GM21515 (cell line): ENCODE measurements at regions not wholly inside any gene's neighbourhood (a gene's known extent, or its start where the extent isn't known, plus 50 kb on each side); places are given as distances from the start of the nearest gene placed in this dataset.

Experiments used
- ATAC-seq: cut with Tn5 transposase; IDR thresholded peaks from one replicate; pipeline ENCODE4 v1.9.1; 2021; ENCODE audit not compliant: unreplicated experiment

- ATAC-seq = no peak
Observed at GRCh38 chr16:86924537-86924936, 346.2 kb downstream of the FOXL1 start.

DNA sequence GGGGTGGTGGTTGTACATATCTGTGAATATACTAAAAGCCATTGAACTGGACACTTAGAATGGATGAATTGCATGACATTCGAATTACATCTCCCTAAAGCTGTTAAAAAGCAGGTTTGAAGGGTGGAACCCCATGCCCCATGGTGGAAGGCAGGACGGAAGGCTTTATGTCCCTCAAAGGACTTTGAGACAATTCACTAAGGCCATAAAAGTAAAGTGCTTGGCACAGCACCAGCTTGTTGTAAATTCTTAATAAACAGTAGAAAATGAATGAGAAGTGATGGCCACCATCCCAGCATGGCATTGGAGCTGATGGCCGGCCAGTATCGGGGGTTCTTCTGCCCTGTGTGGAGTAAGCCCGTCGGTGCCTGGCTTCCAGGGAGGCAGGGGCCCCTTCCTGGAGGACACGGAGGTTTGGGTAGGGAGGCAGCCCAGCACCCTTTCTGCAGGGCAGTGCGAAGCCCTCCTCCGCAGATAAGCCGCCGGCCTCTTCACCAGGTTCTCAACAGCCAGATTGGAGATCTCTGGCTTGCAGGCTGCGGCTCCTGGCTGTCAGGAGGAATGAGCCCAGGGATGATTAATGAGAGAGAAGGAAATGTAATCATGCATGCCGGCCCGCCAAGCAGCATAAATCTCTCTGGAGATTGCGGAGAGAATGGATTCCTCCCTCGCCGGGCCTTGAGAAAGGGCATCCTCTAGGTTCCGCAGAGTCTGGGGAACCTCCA is 346.9 kb downstream of the FOXL1 start:
- ATAC-seq = no peak

DNA sequence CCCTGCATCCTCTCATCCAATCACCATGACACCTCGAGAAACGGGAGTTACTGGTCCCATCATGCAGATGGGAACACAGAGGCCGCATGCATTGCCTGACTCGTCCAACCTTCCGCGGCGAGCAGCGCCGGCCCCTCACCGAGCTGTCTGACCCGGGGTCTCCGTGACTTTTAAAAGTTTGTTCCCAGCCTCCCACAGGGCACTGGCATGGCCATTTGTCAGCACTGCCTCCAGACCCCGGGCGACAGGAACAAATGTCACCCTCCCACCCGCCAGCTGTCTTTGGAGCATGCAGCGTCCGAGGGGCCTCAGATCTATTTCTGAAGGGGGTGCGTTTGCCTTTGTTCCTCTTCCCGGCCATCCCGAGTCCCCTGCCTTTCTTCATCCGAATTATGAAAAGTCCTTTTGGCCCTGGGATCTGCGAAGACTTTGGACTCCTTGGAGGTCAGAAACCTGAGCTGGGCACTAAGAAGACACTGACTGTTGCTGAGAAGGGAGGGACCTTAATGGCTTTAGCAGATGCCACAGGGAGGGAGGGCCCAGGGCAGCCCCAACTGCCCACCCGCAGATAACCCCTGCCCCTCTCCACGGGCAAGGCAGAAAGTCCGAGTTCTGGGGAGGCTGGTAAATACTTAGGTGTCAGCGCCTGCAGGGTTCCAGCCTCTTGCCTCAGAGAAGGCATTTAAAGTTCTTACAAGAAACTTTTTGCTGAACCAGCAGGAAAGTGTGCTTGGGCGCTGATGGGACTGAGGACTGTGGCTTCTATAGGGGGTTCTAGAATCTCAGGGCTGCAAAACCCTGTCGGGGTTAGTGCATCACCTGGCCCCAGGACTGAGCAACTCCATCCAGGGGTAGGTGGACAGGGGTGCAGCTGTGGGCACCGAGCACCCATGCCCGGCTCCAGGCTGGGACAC is 348.1 kb downstream of the FOXL1 start:
- ATAC-seq = no peak

GRCh38 chr16:86927699-86928098 is 349.4 kb downstream of the FOXL1 start:
- ATAC-seq = no peak

DNA sequence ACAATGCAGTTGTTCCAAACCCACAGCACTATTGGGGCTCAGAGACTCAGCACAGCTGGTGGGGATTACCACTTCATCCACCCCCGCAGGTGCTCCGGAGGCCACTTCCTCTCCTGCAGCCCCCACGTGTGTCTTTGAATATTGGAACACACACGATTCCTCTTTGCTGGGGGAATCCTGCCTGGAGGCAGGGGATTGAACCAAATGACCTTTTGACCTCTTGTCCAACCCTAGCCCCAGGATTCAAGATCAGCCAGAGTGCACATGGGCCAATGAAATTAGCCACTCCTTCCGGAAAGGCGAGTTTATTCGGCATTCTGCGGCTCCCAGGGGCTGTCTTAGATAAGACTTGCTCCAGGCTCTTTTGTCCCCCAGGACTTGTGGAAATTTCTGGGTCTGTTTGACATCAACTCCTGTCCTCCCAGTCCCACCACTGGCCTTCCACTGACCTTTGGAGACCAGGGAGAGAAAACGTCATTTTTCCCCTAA is 350.2 kb downstream of the FOXL1 start:
- ATAC-seq = no peak

GRCh38 chr16:86929057-86929871 is 350.9 kb downstream of the FOXL1 start:
- ATAC-seq = no peak

GRCh38 chr16:86930001-86930400 is 351.7 kb downstream of the FOXL1 start:
- no peak for ATAC-seq

DNA sequence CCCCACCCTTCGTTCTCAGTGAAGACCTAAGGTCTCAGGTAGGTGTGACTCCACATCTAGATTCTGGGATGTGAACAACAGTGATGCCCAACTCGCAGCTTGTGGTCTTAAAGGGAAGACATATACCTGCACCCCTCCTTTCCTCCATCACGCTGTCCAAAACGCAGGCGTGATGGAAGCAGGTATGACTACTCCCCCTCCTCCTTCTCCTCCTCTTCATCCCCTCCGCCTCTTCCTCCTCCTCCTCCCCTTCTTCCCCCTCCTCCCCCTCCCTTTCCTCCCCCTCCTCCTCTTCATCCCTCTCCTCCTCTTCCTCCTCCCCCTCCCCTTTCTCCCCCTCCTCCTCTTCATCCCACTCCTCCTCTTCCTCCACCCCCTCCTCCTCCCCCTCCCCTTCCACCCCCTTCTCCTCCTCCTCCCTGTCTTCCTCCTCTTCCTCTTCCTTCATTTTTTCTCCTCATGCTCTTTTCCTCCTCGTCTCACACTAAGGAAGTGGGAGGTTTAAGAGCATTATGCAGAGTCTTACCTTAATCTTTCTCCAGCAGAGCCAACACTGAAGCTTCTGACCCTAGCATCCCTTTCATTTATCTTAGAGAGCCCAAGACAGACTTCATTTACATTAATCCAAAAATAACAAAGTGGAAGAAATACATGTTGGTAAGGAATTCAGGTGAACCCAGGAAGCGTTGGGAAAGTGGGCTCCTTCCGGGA is 352.5 kb downstream of the FOXL1 start:
- no peak for ATAC-seq

DNA sequence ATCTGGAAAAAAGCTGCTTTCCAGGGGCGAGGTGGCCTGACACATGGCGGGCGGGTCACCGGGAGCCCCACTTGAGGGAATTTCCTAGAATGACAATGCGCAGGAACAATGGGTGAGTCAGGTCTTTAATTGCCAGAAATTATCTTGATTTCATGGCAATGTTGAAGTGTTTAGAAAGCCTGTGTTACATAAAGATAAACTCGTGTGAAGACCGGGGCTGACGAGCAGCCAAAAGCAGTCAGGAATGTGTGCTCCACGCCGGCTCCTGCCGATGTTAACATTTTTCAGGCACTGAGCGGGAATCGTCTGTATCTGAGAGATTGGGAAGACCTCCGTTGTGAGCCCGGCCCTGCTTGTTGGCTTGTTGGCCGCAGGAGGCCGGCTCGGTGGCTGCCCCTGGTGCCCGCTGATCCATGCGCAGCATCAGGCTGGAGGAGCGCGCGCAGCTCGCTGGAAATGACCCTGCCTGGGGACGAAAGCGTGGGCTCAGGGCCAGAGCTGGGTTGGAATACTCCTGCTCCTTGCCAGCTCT is 353.1 kb downstream of the FOXL1 start:
- ATAC-seq = no peak

GRCh38 chr16:86932130-86932982 is 354.0 kb downstream of the FOXL1 start:
- ATAC-seq = no peak

- no peak for ATAC-seq
Observed at GRCh38 chr16:86934581-86935375, 356.4 kb downstream of the FOXL1 start.

DNA sequence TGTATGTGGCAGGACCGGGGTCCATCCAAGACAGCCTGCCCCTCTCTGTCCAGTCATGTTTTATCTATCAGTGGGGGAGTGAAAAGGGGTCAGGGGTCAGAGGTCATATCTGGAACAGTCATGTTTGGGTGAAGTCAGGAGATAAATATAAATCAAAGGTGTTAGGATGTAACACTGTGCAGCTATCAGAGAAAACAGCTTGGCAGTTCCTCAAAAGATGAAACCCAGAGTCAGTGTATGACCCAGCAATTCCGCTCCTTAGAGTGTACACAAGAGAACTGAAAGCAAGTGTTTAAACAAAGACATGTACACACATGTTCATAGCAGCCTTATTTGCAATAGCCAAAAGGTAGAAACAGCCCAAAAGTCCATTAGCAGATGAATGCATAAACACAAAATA is 361.3 kb downstream of the FOXL1 start:
- no peak for ATAC-seq

DNA sequence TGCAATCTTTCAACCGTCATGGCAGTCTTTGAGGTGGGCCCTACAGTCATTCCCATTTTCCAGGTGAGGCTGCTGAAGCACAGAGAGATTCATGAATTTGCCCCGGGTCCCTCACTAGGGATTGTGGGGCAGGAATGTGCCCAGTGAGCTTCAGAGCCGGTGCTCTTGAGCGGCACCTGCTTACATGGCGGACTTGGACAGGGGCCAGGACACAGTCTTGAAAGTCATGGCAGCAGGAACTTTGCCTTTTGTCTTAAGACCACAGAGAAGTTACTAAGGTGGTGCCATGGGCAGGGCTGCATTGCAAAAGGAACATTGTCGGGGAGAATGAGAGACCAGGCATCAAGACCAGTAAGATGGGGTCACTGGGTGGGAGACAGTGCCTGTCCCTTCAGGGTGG is 363.4 kb downstream of the FOXL1 start:
- ATAC-seq = no peak

- no peak for ATAC-seq
Observed at GRCh38 chr16:86942151-86943051, 364.1 kb downstream of the FOXL1 start.

DNA sequence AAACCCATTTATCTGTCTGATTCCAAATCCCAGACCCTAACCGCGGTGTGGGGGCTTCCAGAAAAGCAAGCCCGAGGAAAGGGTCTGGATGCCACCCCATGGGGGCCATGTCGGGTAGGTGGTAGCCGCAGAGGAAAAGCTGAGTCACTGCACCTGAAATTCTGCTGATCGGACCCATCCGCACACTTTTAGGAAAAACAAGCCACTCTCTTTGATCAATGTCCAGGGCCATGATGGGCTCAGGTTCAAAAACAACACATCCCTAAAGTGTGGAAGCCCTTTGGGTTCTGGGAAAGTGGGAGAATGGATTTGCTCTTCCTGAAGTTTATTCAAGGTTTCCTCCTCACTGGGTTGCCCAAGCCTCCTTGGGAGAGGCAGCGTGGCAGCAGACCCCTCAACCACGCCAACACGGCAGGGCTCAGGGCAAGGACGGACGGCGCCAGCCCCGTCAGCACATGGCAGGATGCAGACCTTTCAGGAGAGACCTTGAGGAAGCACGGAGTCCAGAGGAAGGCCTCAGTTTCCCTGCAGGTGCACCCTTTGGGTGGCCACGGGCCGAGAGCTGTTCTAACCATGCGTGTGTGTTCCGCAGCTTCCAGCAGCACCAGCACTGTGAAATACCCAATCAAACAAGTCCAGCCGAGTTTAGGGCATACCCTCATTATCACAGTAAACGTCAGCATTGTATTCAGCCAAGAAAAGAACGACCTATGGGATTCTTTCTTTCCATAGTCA is 367.0 kb downstream of the FOXL1 start:
- ATAC-seq = no peak

- no peak for ATAC-seq
Observed at GRCh38 chr16:86946396-86946795, 368.0 kb downstream of the FOXL1 start.

DNA sequence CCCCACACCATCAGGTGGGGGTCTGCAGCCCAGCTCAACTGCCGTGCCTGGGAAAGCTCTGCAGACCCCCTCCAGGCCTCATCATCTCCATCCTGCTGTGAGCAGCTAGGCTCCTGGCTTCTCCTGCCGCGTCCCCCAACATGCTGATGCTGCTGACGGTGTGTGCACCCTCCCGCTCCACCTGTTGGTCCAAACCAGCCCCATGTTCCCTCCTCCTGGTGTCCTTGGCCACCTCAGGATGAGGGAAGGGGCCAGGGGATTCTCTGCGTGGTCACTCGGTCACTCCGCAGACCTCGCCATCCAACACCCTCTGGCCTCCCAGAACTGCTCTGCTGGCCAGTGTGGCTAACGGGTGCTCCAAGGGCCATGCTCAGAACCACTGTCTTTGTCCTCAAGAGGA is 368.6 kb downstream of the FOXL1 start:
- no peak for ATAC-seq
